HG03280 (cell line): ENCODE measurements at regions not wholly inside any gene's neighbourhood (a gene's known extent, or its start where the extent isn't known, plus 50 kb on each side); places are given as distances from the start of the nearest gene placed in this dataset.
"Not testable (repeated sequence)": the region's sequence is repeated elsewhere in the genome, so short reads cannot be mapped to it uniquely, and the experiment has no call there.

Experiments
- ATAC-seq: cut with Tn5 transposase; IDR thresholded peaks from one replicate; pipeline ENCODE4 v1.9.1; 2021; ENCODE audit warnings: mild to moderate bottlenecking, moderate library complexity; ENCODE audit not compliant: unreplicated experiment

DNA sequence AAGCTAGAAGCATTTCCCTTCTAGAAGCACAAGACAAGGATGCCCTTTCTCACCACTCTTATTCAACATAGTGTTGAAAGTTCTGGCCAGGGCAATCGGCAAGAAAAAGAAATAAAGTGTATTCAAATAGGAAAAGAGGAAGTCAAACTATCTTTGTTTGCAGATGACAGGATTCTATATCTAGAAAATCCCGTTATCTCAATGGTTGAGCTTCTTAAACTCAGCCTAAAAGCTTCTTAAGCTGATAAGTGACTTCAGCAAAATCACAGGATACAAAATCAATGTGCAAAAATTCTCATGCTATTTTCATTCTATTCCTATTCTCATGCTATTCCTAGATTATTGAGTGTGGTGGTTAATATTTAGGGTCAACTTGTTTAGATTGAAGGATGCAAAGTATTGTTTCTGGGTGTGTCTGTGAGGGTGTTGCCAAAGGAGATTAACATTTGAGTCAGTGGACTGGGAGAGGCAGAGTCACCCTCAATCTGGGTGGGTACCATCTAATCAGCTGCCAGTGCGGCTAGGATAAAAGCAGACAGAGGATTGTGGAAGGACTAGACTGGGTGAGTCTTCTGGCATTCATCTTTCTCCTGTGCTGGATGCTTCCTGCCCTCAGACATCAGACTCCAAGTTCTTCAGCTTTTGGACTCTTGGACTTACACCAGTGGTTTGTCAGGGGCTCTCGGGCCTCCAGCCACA, 111.9 kb downstream of the LSMEM1 start:
- ATAC-seq: not testable (repeated sequence)

- no peak for ATAC-seq
Measured at GRCh38 chr7:112594397-112594796, 113.6 kb downstream of the LSMEM1 start.

DNA sequence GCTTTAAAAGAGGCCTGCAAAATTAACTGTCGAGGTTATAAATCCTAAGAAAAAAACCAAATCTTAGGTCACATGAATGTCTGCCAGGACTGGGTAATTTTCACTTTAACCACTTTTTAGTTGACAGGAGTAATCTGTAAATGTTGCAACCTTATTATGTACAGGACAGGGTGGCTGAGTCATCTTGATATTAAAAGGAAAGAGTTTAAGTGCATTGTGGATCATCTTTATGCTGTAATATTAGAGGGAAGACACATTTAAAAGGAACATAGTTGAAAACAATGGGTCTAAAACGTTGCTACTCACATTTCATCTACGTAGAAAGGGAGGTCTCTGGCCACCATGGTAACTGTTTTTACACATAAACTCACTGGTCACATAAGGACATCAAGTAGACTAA, 115.5 kb downstream of the LSMEM1 start:
- ATAC-seq: no peak

- no peak for ATAC-seq
Measured at GRCh38 chr7:112596981-112597380, 116.2 kb downstream of the LSMEM1 start.

DNA sequence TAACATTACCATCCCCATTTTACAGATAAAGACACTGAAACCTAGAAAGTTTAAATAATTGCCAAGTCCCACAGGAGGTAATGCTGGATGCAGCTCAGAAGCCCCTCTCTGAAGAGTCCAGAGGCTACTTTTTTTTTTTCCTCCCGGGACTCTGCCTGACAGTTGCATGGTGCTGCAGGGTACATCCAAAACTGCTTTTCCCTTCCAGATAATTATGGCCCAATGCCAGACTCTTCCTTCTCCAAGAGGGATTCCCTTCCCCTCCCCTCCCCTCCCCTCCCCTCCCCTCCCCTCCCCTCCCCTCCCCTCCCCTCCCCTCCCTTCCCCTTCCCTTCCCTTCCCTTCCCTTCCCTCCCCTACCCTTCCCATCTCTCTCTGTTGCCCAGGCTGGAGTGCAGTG, 122.9 kb downstream of the LSMEM1 start:
- no peak for ATAC-seq

DNA sequence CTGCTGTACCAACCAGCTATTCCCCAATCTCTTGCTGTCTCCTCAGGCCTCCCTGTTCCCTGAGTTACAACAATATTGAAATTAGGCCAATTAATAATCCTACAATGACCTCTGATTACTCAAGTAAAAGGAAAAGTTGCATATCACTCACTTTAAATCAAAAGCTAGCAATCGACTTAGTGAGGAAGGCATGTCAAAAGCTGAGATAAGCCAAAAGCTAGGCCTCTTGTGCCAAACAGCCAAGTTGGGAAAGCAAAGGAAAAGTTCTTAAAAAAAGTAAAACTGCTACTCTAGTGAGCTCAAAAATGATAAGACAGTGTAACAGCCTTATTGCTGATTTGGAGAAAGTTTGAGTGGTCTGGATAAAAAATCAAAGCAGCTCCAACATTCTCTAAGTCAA, 129.8 kb downstream of the LSMEM1 start:
- ATAC-seq: no peak

GRCh38 chr7:112615701-112616100, 134.9 kb downstream of the LSMEM1 start:
- no peak for ATAC-seq

DNA sequence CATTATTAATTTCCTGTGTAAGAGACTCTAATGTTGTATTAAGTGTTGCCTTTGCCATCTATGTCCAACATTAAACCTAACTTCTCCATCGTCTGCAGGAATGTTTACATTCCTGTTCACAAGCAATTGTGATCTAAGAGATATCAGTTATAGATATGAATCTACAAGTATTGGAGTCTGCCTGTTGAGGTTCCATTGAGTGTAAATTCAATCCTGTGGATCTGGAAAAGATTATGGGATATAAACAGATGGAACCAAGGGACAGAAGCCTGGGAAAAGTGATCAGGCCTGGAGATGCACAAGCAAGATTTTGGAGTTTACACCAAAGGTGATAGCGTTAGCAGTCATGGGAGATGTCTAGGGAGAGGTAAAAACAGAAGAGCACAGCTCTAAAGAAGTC, 135.5 kb downstream of the LSMEM1 start:
- ATAC-seq: no peak

DNA sequence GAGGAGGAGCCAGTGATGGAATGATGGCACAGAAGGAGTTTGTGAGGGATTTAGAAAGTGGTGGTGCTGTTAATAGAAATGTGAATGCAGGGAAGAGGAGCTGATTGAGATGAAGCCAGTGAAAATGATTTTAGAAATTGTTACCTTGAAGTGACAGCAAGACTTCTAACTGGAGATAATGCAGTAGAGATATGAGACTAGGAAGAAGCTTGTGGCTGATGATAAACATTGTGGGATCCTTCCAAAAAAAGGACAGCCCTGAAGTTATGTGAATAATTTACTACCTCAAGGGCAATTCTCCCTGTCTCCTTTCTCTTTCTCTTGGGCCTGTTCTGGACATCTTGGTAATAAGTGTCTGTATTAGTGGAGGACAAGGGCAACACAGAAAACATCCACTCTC, 138.6 kb downstream of the LSMEM1 start:
- ATAC-seq: no peak

- ATAC-seq: no peak
Measured at GRCh38 chr7:112622159-112622715, 141.4 kb downstream of the LSMEM1 start.

DNA sequence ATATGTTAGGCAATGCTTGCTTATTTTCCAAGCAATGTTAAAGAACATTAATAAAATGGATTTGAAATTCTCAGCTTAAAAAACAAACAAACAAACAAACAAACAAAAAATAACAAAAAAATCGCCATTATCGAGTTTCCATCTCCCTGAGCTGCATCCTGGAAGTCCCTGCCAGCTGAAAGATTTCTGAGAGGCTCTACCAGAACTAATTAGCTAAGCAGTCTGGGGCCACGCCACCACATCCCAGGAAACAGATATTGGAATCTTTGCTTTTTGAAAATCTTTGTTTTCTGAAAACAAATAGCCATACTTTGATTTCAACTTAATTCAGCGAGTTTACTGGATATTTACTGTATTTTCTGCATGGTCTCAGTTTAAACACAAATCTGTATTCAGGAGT, 143.6 kb downstream of the LSMEM1 start:
- no peak for ATAC-seq

DNA sequence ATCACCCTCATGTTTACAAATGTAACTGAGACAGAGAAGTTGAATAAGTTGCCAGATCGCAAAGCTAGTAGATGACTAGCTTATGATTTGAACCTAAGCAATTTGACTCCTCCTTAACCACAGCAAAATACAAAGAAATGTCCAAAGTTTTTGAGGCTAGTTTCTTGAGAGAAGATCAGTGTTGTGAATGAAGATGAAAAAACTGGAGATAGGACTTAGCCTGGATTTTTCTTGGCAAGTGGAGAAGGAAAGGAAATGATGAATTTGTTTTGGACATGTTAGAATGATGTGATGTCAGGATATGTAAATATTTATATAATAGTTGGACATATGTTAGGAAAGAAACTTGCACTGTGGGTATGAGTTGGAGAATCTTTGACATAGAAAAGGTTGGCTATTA, 149.8 kb downstream of the LSMEM1 start:
- ATAC-seq: no peak

DNA sequence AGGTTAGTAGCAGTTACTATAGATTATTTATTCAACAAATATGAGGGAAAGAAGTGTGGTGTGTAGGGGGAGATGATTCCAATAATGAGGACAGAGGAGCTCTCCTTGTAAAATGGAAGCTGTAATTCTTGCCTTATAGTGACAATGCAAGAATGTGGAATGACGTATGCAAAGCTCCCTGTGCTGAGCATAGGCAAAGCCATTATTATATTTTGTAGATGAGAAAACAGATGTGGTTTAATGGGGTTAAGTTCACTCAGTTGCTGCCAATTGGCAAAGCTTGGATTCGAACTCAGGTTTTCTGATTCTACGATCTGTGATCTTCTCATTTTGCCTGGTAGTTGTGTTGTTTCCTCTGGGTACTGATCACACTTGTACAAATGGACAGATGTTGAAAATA, 153.3 kb downstream of the LSMEM1 start:
- ATAC-seq: no peak

DNA sequence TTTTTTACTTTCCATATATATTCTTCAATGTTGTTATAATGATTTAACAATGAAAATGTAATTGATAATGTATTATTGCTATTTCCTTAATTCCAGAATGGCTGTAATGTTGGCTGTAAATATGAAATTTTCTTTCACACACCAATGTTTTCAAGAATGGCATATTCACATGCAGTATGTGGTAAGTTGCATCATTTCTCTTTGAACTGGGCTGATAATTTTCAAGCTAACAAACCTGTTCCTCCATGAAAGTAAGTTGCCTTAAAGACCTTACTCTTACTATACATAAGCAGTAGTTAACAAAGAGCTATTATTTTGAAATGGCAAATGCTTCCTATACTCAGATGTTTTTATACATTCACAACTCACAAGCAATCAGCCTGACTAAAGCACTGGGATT, 154.5 kb downstream of the TMEM168 start:
- no peak for ATAC-seq

GRCh38 chr7:112638675-112639400, 151.4 kb downstream of the TMEM168 start:
- ATAC-seq: no peak

- ATAC-seq: no peak
Measured at GRCh38 chr7:112640685-112641084, 149.5 kb downstream of the TMEM168 start.

- ATAC-seq: no peak
Measured at GRCh38 chr7:112646783-112647182, 143.4 kb downstream of the TMEM168 start.

GRCh38 chr7:112648781-112649180, 141.4 kb downstream of the TMEM168 start:
- ATAC-seq: no peak

DNA sequence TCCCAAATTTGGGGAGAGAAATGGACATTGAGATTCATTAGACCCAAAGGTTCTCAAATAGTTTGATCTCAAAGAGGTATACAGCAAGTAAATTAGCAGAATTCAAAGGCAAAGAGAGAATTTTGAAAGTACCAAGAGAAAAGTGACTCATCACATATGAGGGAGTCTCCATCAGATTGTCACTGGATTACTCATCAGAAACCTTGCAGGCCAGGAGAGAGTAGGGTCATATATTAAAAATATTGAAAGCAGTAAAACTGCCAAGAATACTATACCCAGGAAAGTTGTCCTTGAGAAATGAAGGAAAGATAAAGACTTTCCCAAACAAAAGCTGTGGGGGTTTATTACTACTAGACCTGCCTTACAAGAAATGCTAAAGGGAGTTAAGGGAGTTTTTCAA, 140.6 kb downstream of the TMEM168 start:
- no peak for ATAC-seq

DNA sequence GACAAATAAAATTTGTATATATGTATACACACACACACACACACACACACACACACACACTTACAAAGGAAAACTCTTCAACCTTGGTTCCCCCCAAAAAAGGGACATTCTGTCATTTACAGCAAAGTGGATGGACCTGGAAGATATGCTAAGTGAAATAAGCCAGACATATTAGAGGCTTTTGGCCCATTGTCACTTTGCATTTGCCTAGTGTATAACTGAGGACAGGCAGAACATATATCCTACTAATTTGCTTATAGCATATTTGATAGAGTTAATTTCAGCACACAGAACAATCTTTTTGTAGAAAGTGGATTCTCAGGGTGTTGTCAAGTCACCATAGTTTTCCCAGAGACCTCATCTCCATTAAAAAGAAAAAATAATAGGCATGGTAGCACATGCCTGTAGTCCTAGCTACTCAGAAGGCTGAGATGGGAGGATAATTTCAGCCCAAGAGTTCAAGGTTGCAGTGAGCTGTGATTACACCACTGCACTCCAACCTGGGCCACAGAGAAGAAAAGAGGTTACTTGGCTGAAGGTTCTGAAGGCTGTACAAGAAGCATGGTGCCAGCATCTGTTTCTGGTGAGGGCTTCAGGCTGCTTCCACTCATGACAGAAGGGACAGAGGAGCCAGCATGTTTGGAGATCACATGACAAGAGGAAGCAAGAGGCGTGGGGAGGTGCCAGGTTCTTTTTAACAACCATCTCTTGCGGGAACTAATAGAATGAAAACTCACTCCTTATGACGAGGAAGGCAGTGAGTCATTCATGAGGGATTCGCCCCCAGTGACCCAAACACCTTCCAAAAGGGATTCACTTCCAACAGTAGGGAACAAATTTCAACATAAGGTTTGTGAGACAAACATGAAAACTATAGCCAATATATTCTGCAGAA, 135.6 kb downstream of the TMEM168 start:
- no peak for ATAC-seq

DNA sequence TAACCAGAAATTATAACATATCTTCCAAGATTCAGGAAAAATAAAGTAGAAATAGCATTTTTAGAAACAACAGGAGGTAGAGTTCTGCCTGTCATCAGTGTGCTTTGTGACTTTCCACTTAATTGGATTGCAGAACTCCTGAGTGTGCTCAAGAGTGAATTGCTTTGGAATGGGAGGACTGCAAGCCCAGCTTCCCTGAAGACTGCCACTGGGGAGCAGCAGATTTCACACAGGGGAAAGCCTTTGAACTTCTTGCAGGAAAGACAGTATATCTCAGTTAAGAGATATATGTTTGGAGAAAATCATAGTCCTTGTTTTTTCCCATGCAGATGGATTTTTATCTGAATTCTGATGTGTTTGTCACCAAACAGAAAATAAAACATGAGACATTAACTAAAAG, 124.5 kb downstream of the TMEM168 start:
- no peak for ATAC-seq
